Transverse colon (tissue), 4 donors: ENCODE measurements at regions not wholly inside any gene's neighbourhood (a gene's known extent, or its start where the extent isn't known, plus 50 kb on each side); places are given as distances from the start of the nearest gene placed in this dataset.

Experiments used
- DNase-seq: peaks from one replicate; pipeline ENCODE4 v3.0.0-alpha.2; 2019
- H3K27ac ChIP-seq, 4 donors: fragments of 200-600 bp; sonication (generic); 2 replicates each; pipeline ENCODE4 v1.5.1; 2016 to 2018; ENCODE audit warnings: inconsistent platforms in 4 of 4
- H3K27me3 ChIP-seq: fragments of 200-600 bp; sonication (generic); 2 replicates; pipeline ENCODE4 v1.5.1; 2017; ENCODE audit warnings: inconsistent platforms
- H3K36me3 ChIP-seq, 4 donors: fragments of 200-600 bp; sonication (generic); 2 replicates each; pipeline ENCODE4 v1.5.1; 2017 to 2019; ENCODE audit warnings: inconsistent platforms in 4 of 4
- H3K4me1 ChIP-seq, 4 donors: fragments of 200-600 bp; sonication (generic); 2 replicates each; pipeline ENCODE4 v1.5.1; 2017 to 2020; ENCODE audit warnings: inconsistent platforms in 4 of 4
- H3K4me3 ChIP-seq, 4 donors: fragments of 200-600 bp; sonication (generic); 1 replicate in 1 of 4; 2 replicates in 3 of 4; pipeline versions ENCODE4 v1.5.1 to v1.6.1; 2017 to 2019; ENCODE audit warnings: inconsistent platforms in 4 of 4
- H3K9me3 ChIP-seq, 2 donors: fragments of 200-600 bp; sonication (generic); 2 replicates each; pipeline ENCODE4 v1.5.1; 2017 to 2019; ENCODE audit warnings: inconsistent platforms in 2 of 2
- EP300 ChIP-seq: sonication (generic); formaldehyde crosslinking; IDR thresholded peaks from one replicate; pipeline ENCODE4 v1.6.1; 2017; ENCODE audit warnings: antibody characterized with exemption, low read depth
- POLR2A ChIP-seq: fragments of 450-650 bp; IDR thresholded peaks from one replicate; pipeline ENCODE4 v1.6.1; 2016; ENCODE audit warnings: antibody characterized with exemption, mild to moderate bottlenecking, moderate library complexity
- POLR2AphosphoS5 ChIP-seq, 3 donors: sonication (generic); formaldehyde crosslinking; IDR thresholded peaks; one replicate each; pipeline ENCODE4 v1.6.1; 2016; ENCODE audit warnings: antibody characterized with exemption in 3 of 3
- WGBS, 2 donors: methylation state at CpG; one replicate each; pipeline ENCODE4 v1.1.5; 2018; ENCODE audit warnings: low coverage in 1 of 2; 5-methylcytosine and 5-hydroxymethylcytosine counted together
- in situ Hi-C, 4 donors: fragments of 200-750 bp; cut with MboI; loops; one replicate each; pipeline versions ENCODE4 v1.15.0 to v1.15.1; 2017; ENCODE audit warnings: low sequenced_read_pairs in 3 of 4, low pct_ligation_motif_present in 1 of 4, low pct_unique_long_range_greater_than_20kb in 1 of 4
- intact Hi-C: fragments of 100-400 bp; cut with DNase I; formaldehyde crosslinking; loops from one replicate; pipeline ENCODE4 v1.15.1; 2023; ENCODE audit warnings: low total_unique reads
- TF ChIP-seq, protein P1 (sequence below), 5 experiments: fragments of 200-600 bp in 3 of 5; fragments of 450-650 bp in 2 of 5; sonication (generic) in 3 of 5; IDR thresholded peaks; 1 replicate in 2 of 5; 2 replicates in 3 of 5; pipeline ENCODE4 v1.5.1; 2016 to 2017; ENCODE audit warnings: antibody characterized with exemption in 5 of 5, inconsistent platforms in 3 of 5, mild to moderate bottlenecking in 2 of 5, moderate library complexity in 1 of 5

DNA sequence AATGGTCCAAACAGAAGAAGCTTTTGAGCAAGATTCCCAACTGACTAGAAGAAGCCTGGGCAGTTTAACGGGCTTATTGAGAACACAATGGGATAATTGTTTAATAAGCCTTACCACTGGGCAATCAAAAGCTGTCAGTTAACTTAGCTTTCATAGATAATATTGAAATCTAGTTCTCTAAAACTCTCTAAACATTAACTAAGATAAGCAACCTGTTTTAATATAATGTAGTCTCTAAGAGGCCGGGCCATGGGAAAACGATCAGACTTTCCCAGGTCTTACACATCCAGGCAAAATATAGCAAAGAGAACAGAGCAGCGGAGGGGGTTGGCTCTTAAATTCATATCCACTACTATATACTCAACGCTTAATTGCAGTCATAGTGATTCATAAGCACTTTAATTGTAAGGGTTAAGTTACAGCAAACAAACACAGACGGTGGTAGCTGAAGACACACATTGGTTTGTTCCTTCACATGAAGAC lies 128.0 kb upstream of the FAM83B start:
- no peaks in the 10 kb centered on the region for H3K27me3 ChIP-seq
- no peaks in the 10 kb centered on the region for H3K9me3 ChIP-seq
- TF ChIP-seq POLR2AphosphoS5 (IDR thresholded peaks at IDR 0.05): no peak
- TF ChIP-seq EP300: no peak
- TF ChIP-seq POLR2A: no peak
- TF ChIP-seq, protein P1, sequence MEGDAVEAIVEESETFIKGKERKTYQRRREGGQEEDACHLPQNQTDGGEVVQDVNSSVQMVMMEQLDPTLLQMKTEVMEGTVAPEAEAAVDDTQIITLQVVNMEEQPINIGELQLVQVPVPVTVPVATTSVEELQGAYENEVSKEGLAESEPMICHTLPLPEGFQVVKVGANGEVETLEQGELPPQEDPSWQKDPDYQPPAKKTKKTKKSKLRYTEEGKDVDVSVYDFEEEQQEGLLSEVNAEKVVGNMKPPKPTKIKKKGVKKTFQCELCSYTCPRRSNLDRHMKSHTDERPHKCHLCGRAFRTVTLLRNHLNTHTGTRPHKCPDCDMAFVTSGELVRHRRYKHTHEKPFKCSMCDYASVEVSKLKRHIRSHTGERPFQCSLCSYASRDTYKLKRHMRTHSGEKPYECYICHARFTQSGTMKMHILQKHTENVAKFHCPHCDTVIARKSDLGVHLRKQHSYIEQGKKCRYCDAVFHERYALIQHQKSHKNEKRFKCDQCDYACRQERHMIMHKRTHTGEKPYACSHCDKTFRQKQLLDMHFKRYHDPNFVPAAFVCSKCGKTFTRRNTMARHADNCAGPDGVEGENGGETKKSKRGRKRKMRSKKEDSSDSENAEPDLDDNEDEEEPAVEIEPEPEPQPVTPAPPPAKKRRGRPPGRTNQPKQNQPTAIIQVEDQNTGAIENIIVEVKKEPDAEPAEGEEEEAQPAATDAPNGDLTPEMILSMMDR (IDR thresholded peaks at IDR 0.05): no peak
- intact Hi-C loops (no loop called here), in situ Hi-C loops (loop anchor here in 2 of 4 donors (25.0 kb wide), 1 partner anchor 344 kb away; no protein-coding TSS in a partner anchor)
- H3K4me3 ChIP-seq: no peak overlapping the region
- 44 to 46% methylated on average over 5 to 6 of the region's 6 CpGs for WGBS, 2 donors
- peak overlapping the region; percentile 19 to 66 (median 56) for H3K27ac ChIP-seq
- no peaks in the 10 kb centered on the region for H3K36me3 ChIP-seq
- H3K4me1 ChIP-seq: peaks cover 0 to 19% (median 9%) of the 10 kb centered on the region in 4 donors
- DNase-seq: peak; percentile 47

DNA sequence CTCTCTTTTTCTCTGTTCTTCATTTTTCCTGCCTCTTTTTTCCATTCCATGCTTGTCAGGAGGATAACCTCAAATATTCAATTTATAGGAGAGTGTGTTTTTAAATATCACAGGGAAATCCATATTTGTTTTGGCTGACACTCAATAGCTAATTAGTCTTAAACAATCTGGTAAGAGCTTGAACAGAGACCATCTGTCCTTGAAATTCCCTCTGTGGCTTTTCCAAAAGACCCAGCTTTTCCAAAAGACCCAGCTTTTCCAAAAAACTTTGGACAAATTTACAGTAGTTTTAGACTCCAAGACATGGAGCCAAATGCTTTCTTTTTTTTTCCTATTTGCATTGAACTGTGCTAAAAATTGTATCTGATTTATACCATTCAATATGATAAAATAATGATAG lies 127.4 kb upstream of the FAM83B start:
- in situ Hi-C loops: loop anchor here in 2 of 4 donors (25.0 kb wide), 1 partner anchor 343 kb away; no protein-coding TSS in a partner anchor
- TF ChIP-seq, protein P1 (IDR thresholded peaks at IDR 0.05): no peak
- TF ChIP-seq EP300: no peak
- no peak for TF ChIP-seq POLR2A
- no peak for TF ChIP-seq POLR2AphosphoS5 (IDR thresholded peaks at IDR 0.05)
- Histone ChIP-seq H3K27me3 (no peaks in the 10 kb centered on the region), H3K4me1 (peaks cover 0 to 19% (median 9%) of the 10 kb centered on the region in 4 donors), H3K36me3 (no peaks in the 10 kb centered on the region), H3K4me3 (peak overlapping the region in 1 of 4 donors; percentile 6), H3K27ac (peak overlapping the region in 3 of 4 donors; percentile 55 to 66 (median 56)), H3K9me3 (no peaks in the 10 kb centered on the region)
- no peak for DNase-seq
- intact Hi-C loops: no loop called here

DNA sequence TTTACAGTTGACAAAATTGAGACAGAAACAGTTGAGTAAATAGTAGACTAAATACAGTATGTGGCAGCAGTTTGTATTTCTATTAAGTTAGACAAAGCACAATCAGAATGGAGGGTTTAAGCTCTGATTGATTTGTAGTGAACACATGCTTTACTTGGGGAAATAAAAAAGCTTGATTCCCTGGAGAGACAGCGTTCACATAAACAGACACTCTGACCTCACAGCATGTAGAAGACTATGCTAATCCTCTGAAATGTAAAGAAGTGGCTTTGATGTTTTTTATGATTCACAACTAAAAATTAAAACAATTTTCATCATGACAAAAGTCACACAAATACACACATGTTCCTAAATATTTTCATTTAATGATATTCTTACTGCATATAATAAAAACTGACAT lies 126.9 kb upstream of the FAM83B start:
- in situ Hi-C loops (loop anchor here in 3 of 4 donors (10.0 to 25.0 kb wide), 2 partner anchors 125 to 343 kb away; partner anchors contain the start of gene FAM83B (in 1 of the 3)), intact Hi-C loops (no loop called here)
- H3K27ac ChIP-seq: peak overlapping the region in 3 of 4 donors; percentile 55 to 66 (median 56)
- WGBS, 2 donors: 0% methylated on average over 1 of the region's 1 CpG
- H3K4me3 ChIP-seq: no peak overlapping the region
- no peaks in the 10 kb centered on the region for H3K27me3 ChIP-seq
- no peaks in the 10 kb centered on the region for H3K36me3 ChIP-seq
- peaks cover 0 to 19% (median 9%) of the 10 kb centered on the region in 4 donors for H3K4me1 ChIP-seq
- DNase-seq: no peak
- H3K9me3 ChIP-seq: no peaks in the 10 kb centered on the region
- no peak for TF ChIP-seq EP300
- TF ChIP-seq POLR2A: no peak
- no peak for TF ChIP-seq POLR2AphosphoS5 (IDR thresholded peaks at IDR 0.05)
- TF ChIP-seq, protein P1 (IDR thresholded peaks at IDR 0.05): no peak

DNA sequence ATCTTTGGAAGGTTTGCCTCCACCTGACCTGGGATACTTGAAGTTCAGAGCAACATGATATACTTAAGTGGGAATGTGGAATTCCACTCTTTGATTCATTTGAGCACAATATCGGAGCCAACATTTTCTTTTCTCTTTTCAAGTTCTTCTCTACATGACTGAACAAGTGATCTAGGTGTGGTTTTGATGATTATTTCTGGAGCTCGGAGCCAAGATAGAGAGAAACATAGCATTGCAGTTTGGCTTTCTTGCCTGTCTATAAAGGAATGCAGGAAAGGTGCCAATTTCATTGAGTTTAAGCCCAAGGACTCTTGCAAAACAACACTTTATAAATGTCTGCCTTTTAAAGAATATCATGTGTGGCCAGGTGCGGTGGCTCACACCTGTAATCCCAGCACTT lies 124.2 kb upstream of the FAM83B start:
- DNase-seq: no peak
- WGBS, 2 donors: 90 to 100% methylated on average over 2 to 3 of the region's 3 CpGs
- H3K9me3 ChIP-seq: no peaks in the 10 kb centered on the region
- H3K4me1 ChIP-seq: peaks cover 0 to 19% (median 9%) of the 10 kb centered on the region in 4 donors
- no peak overlapping the region for H3K27ac ChIP-seq
- no peaks in the 10 kb centered on the region for H3K36me3 ChIP-seq
- H3K27me3 ChIP-seq: no peaks in the 10 kb centered on the region
- intact Hi-C loops (no loop called here), in situ Hi-C loops (loop anchor here in 3 of 4 donors (10.0 to 25.0 kb wide), 2 partner anchors 122 to 340 kb away; partner anchors contain the start of gene FAM83B (in 1 of the 3))
- TF ChIP-seq, protein P1 (IDR thresholded peaks at IDR 0.05): no peak
- no peak for TF ChIP-seq EP300
- TF ChIP-seq POLR2AphosphoS5 (IDR thresholded peaks at IDR 0.05): no peak
- TF ChIP-seq POLR2A: no peak
- H3K4me3 ChIP-seq: no peak overlapping the region
